CD14-positive monocyte (primary cell): ENCODE measurements at regions not wholly inside any gene's neighbourhood (a gene's known extent, or its start where the extent isn't known, plus 50 kb on each side); places are given as distances from the start of the nearest gene placed in this dataset.

ENCODE experiments used
- DNase-seq, 3 donors: peaks; one replicate each; pipeline ENCODE4 v3.0.0-alpha.2; 2011 to 2022
- H2AFZ ChIP-seq: 2 replicates; pipeline ENCODE4 v1.6.0; 2012; ENCODE audit warnings: mild to moderate bottlenecking, low read depth, low read length, inconsistent platforms; ENCODE audit not compliant: insufficient read depth, poor library complexity, severe bottlenecking
- H3K27ac ChIP-seq, 2 donors: 1 replicate in 1 of 2; 2 replicates in 1 of 2; pipeline ENCODE4 v1.5.1; 2012 to 2013; ENCODE audit warnings: low read length in 2 of 2, control low read depth in 1 of 2, inconsistent platforms in 1 of 2, low read depth in 1 of 2, mild to moderate bottlenecking in 1 of 2
- H3K27me3 ChIP-seq, 2 donors: one replicate each; pipeline versions ENCODE4 v1.6.0 to v1.6.1; 2011 to 2013; ENCODE audit warnings: low read length in 2 of 2; ENCODE audit not compliant: control insufficient read depth in 2 of 2, insufficient read depth in 2 of 2
- H3K36me3 ChIP-seq, 2 donors: replicated peaks in 1 of 2; 1 replicate in 1 of 2; 2 replicates in 1 of 2; pipeline versions ENCODE4 v1.5.1 to v1.6.1; 2012 to 2013; ENCODE audit warnings: low read length in 2 of 2, control low read depth in 1 of 2, inconsistent platforms in 1 of 2, mild to moderate bottlenecking in 1 of 2; ENCODE audit not compliant: insufficient read depth in 2 of 2, control insufficient read depth in 1 of 2
- H3K4me1 ChIP-seq, 2 donors: 1 replicate in 1 of 2; 2 replicates in 1 of 2; pipeline versions ENCODE4 v1.5.1 to v1.6.1; 2012 to 2013; ENCODE audit warnings: low read length in 2 of 2, control low read depth in 1 of 2, inconsistent platforms in 1 of 2, mild to moderate bottlenecking in 1 of 2, moderate library complexity in 1 of 2; ENCODE audit not compliant: insufficient read depth in 2 of 2, control insufficient read depth in 1 of 2
- H3K4me2 ChIP-seq: replicated peaks from 2 replicates; pipeline ENCODE3; 2012; ENCODE audit warnings: low read length, moderate library complexity, mild to moderate bottlenecking; ENCODE audit not compliant: poor library complexity, severe bottlenecking; ENCODE audit errors: extremely low read depth
- H3K4me3 ChIP-seq, 3 experiments: fragments of 200-600 bp in 1 of 3; sonication (generic) in 1 of 3; replicated peaks in 1 of 3; 1 replicate in 2 of 3; 2 replicates in 1 of 3; pipeline ENCODE4 v1.5.1; 2011 to 2013; ENCODE audit warnings: low read length in 3 of 3, mild to moderate bottlenecking in 3 of 3, control low read depth in 2 of 3, low read depth in 2 of 3, inconsistent platforms in 1 of 3, moderate library complexity in 1 of 3
- H3K79me2 ChIP-seq: 2 replicates; pipeline ENCODE4 v1.6.0; 2012; ENCODE audit warnings: mild to moderate bottlenecking, control low read depth, inconsistent platforms, low read length, moderate library complexity; ENCODE audit not compliant: insufficient read depth
- H3K9ac ChIP-seq: 2 replicates; pipeline ENCODE4 v1.6.0; 2017; ENCODE audit warnings: low read length, mild to moderate bottlenecking; ENCODE audit not compliant: insufficient read depth, poor library complexity, severe bottlenecking
- H3K9me3 ChIP-seq, 2 donors: replicated peaks in 1 of 2; 1 replicate in 1 of 2; 2 replicates in 1 of 2; pipeline versions ENCODE4 v1.5.1 to v1.6.1; 2012 to 2013; ENCODE audit warnings: low read length in 2 of 2, control low read depth in 1 of 2; ENCODE audit not compliant: control insufficient read depth in 1 of 2, insufficient read depth in 1 of 2
- H4K20me1 ChIP-seq: 2 replicates; pipeline ENCODE4 v1.6.0; 2012; ENCODE audit warnings: mild to moderate bottlenecking, low read length, control low read depth, moderate library complexity; ENCODE audit not compliant: insufficient read depth
- H3K27ac Mint-ChIP-seq, 7 donors: one replicate each; pipeline ENCODE4 v1.8.0; 2020; ENCODE audit warnings: mild to moderate bottlenecking in 7 of 7, mixed read lengths in 7 of 7, moderate library complexity in 6 of 7, inconsistent platforms in 2 of 7
- H3K27me3 Mint-ChIP-seq, 3 donors: one replicate each; pipeline ENCODE4 v1.8.0; 2021 to 2022; ENCODE audit warnings: low read depth in 3 of 3, mild to moderate bottlenecking in 3 of 3, mixed read lengths in 3 of 3, moderate library complexity in 3 of 3, inconsistent platforms in 1 of 3
- H3K36me3 Mint-ChIP-seq, 2 donors: one replicate each; pipeline ENCODE4 v1.8.0; 2020; ENCODE audit warnings: mixed read lengths in 2 of 2, inconsistent platforms in 1 of 2, mild to moderate bottlenecking in 1 of 2
- H3K4me1 Mint-ChIP-seq: one replicate; pipeline ENCODE4 v1.8.0; 2020; ENCODE audit warnings: mild to moderate bottlenecking, mixed read lengths
- H3K4me3 Mint-ChIP-seq, 2 donors: one replicate each; pipeline ENCODE4 v1.8.0; 2020; ENCODE audit warnings: mild to moderate bottlenecking in 2 of 2, mixed read lengths in 2 of 2, moderate library complexity in 1 of 2
- H3K9me3 Mint-ChIP-seq, 7 donors: one replicate each; pipeline ENCODE4 v1.8.0; 2020 to 2022; ENCODE audit warnings: mixed read lengths in 7 of 7, mild to moderate bottlenecking in 6 of 7, moderate library complexity in 6 of 7, inconsistent platforms in 2 of 7
- CTCF ChIP-seq: fragments of 200-600 bp; IDR thresholded peaks from one replicate; pipeline ENCODE4 v1.8.0; 2022; ENCODE audit warnings: antibody characterized with exemption, mild to moderate bottlenecking
- WGBS: methylation state at CpG from one replicate; pipeline ENCODE4 v1.1.5; 2013; ENCODE audit warnings: missing lambda C conversion rate; ENCODE audit not compliant: insufficient coverage; 5-methylcytosine and 5-hydroxymethylcytosine counted together
- intact Hi-C, 2 donors: fragments of 100-400 bp; cut with micrococcal nuclease; formaldehyde crosslinking; loops; one replicate each; pipeline versions ENCODE4 v1.15.0 to v1.15.1; 2023

GRCh38 chr3:117736846-117737245, 1027.3 kb downstream of the TUSC7 start:
- no peak for DNase-seq
- H3K9me3 ChIP-seq = no peaks in the 10 kb centered on the region
- Mint-ChIP-seq H3K27me3 (peaks cover 0 to 1% (median 0%) of the 10 kb centered on the region in 3 donors), H3K4me3 (no peak overlapping the region), H3K27ac (no peak overlapping the region), H3K4me1 (no peaks in the 10 kb centered on the region), H3K9me3 (peaks cover 0 to 3% (median 0%) of the 10 kb centered on the region in 7 donors), H3K36me3 (no peaks in the 10 kb centered on the region)
- WGBS = no CpG with 5 or more reads among the region's 3 CpGs
- H3K9ac ChIP-seq = no peak overlapping the region
- H3K4me3 ChIP-seq = no peak overlapping the region
- H2AFZ ChIP-seq = no peak overlapping the region
- no peaks in the 10 kb centered on the region for H4K20me1 ChIP-seq
- no peak overlapping the region for H3K27ac ChIP-seq
- no peak for TF ChIP-seq CTCF
- no peaks in the 10 kb centered on the region for H3K36me3 ChIP-seq
- no peaks in the 10 kb centered on the region for H3K4me1 ChIP-seq
- H3K4me2 ChIP-seq = no peak overlapping the region
- H3K27me3 ChIP-seq = no peaks in the 10 kb centered on the region
- H3K79me2 ChIP-seq = no peaks in the 10 kb centered on the region
- intact Hi-C loops = no loop called here

GRCh38 chr3:117743993-117744392, 1034.4 kb downstream of the TUSC7 start:
- Histone ChIP-seq H3K4me3 (no peak overlapping the region), H3K36me3 (no peaks in the 10 kb centered on the region), H3K79me2 (no peaks in the 10 kb centered on the region), H3K27ac (no peak overlapping the region), H4K20me1 (no peaks in the 10 kb centered on the region), H2AFZ (no peak overlapping the region), H3K4me2 (no peak overlapping the region), H3K27me3 (no peaks in the 10 kb centered on the region), H3K9me3 (no peaks in the 10 kb centered on the region), H3K9ac (no peak overlapping the region), H3K4me1 (no peaks in the 10 kb centered on the region)
- WGBS = no CpG with 5 or more reads among the region's 1 CpG
- Mint-ChIP-seq H3K36me3 (no peaks in the 10 kb centered on the region), H3K9me3 (peaks cover 0 to 4% (median 2%) of the 10 kb centered on the region in 7 donors), H3K27me3 (peaks cover 0 to 3% (median 1%) of the 10 kb centered on the region in 3 donors), H3K27ac (no peak overlapping the region), H3K4me3 (no peak overlapping the region), H3K4me1 (no peaks in the 10 kb centered on the region)
- DNase-seq = no peak
- intact Hi-C loops = no loop called here
- TF ChIP-seq CTCF = no peak
